ENCODE measurements at regions not wholly inside any gene's neighbourhood (a gene's known extent, or its start where the extent isn't known, plus 50 kb on each side); places are given as distances from the start of the nearest gene placed in this dataset.

GRCh38 chr1:55388960-55389359, 173.8 kb upstream of the USP24 start:
- no peak overlapping the region for H3K4me3 ChIP-seq
- no peaks in the 10 kb centered on the region for H3K4me1 ChIP-seq
- H3K9me3 ChIP-seq: no peaks in the 10 kb centered on the region
- H3K36me3 ChIP-seq (replicated peaks in 1 of 2; ENCODE audit: insufficient read depth in 1 of 2, low read depth in 2 of 2): no peaks in the 10 kb centered on the region
- H3K27ac ChIP-seq: no peak overlapping the region
- H3K27me3 ChIP-seq: no peaks in the 10 kb centered on the region
- no peak for DNase-seq
- TF ChIP-seq CTCF (IDR thresholded peaks at IDR 0.05) (no peak), POLR2A (IDR thresholded peaks at IDR 0.05) (no peak)
- intact Hi-C loops (cut with DNase I): no loop called here
- no peak for ATAC-seq

GRCh38 chr1:55387145-55387544, 172.0 kb upstream of the USP24 start:
- intact Hi-C loops (cut with DNase I): no loop called here
- H3K9me3 ChIP-seq: no peaks in the 10 kb centered on the region
- WGBS, 2 donors: 66 to 94% methylated on average over 2 of the region's 2 CpGs
- no peaks in the 10 kb centered on the region for H3K4me1 ChIP-seq
- TF ChIP-seq CTCF (IDR thresholded peaks at IDR 0.05): no peak
- no peak for TF ChIP-seq POLR2A (IDR thresholded peaks at IDR 0.05)
- H3K4me3 ChIP-seq: no peak overlapping the region
- no peak for ATAC-seq
- H3K36me3 ChIP-seq (replicated peaks in 1 of 2; ENCODE audit: insufficient read depth in 1 of 2, low read depth in 2 of 2): no peaks in the 10 kb centered on the region
- no peak for DNase-seq
- no peak overlapping the region for H3K27ac ChIP-seq
- H3K27me3 ChIP-seq: no peaks in the 10 kb centered on the region

GRCh38 chr1:55386456-55386855, 171.3 kb upstream of the USP24 start:
- Histone ChIP-seq H3K9me3 (no peaks in the 10 kb centered on the region), H3K27me3 (no peaks in the 10 kb centered on the region), H3K4me1 (no peaks in the 10 kb centered on the region), H3K4me3 (no peak overlapping the region), H3K27ac (no peak overlapping the region), H3K36me3 (replicated peaks in 1 of 2; ENCODE audit: insufficient read depth in 1 of 2, low read depth in 2 of 2) (no peaks in the 10 kb centered on the region)
- WGBS, 2 donors: 63 to 73% methylated on average over 4 of the region's 4 CpGs
- ATAC-seq (no peak), DNase-seq (no peak)
- intact Hi-C loops (cut with DNase I): no loop called here
- TF ChIP-seq CTCF (IDR thresholded peaks at IDR 0.05) (no peak), POLR2A (IDR thresholded peaks at IDR 0.05) (no peak)

DNA sequence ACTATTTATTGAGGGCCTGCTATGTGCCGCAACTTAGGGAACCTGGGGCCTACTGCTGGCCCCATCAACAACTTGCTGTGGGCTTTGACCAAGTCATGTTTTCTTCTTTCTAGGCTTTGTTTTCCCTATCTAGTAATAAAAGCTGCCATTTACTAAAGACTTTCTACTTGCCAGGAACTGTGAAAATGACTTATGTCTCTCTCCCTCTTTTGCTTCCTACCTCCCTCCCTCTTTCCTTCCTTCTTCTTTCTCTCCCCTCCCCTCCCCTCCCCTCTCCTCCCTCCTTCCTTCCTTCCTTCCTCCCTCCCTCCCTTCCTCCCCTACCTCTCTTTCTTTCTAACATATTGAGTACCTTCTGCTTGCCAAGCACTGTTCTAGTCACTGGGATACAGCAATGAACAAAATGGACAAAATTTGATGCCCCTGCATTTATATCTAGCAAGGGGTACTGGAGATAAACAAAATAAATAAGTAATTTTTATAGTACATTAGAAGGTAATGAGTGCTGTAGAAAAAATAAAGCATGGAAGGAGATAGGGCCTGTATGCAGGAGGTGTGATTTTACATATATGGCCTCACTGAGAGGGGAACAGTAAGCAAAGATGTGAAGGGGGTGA, 170.3 kb upstream of the USP24 start:
- 89 to 100% methylated on average over 1 of the region's 1 CpG for WGBS, 2 donors
- Histone ChIP-seq H3K36me3 (replicated peaks in 1 of 2; ENCODE audit: insufficient read depth in 1 of 2, low read depth in 2 of 2) (no peaks in the 10 kb centered on the region), H3K4me3 (no peak overlapping the region), H3K4me1 (no peaks in the 10 kb centered on the region), H3K9me3 (no peaks in the 10 kb centered on the region), H3K27ac (no peak overlapping the region), H3K27me3 (no peaks in the 10 kb centered on the region)
- DNase-seq (no peak), ATAC-seq (no peak)
- no peak for TF ChIP-seq POLR2A (IDR thresholded peaks at IDR 0.05)
- no peak for TF ChIP-seq CTCF (IDR thresholded peaks at IDR 0.05)
- intact Hi-C loops (cut with DNase I): no loop called here

GRCh38 chr1:55384637-55385036, 169.5 kb upstream of the USP24 start:
- Histone ChIP-seq H3K27ac (no peak overlapping the region), H3K4me3 (no peak overlapping the region), H3K27me3 (no peaks in the 10 kb centered on the region), H3K4me1 (no peaks in the 10 kb centered on the region), H3K36me3 (replicated peaks in 1 of 2; ENCODE audit: insufficient read depth in 1 of 2, low read depth in 2 of 2) (no peaks in the 10 kb centered on the region), H3K9me3 (no peaks in the 10 kb centered on the region)
- no peak for TF ChIP-seq CTCF (IDR thresholded peaks at IDR 0.05)
- no peak for TF ChIP-seq POLR2A (IDR thresholded peaks at IDR 0.05)
- no peak for ATAC-seq
- WGBS, 2 donors: 76 to 86% methylated on average over 7 of the region's 7 CpGs
- no peak for DNase-seq
- intact Hi-C loops (cut with DNase I): no loop called here
